Ovary (tissue), 7 donors: ENCODE measurements at regions not wholly inside any gene's neighbourhood (a gene's known extent, or its start where the extent isn't known, plus 50 kb on each side); places are given as distances from the start of the nearest gene placed in this dataset.

Experiments
- DNase-seq, 5 donors: peaks; one replicate each; pipeline ENCODE4 v3.0.0-alpha.2; 2019 to 2020
- H3K27ac ChIP-seq, 2 donors: fragments of 200-600 bp; one replicate each; pipeline versions ENCODE4 v1.5.1 to v1.8.0; 2019 to 2022
- H3K27me3 ChIP-seq: fragments of 200-600 bp; one replicate; pipeline ENCODE4 v1.8.0; 2022
- H3K36me3 ChIP-seq: fragments of 200-600 bp; sonication (generic); one replicate; pipeline ENCODE4 v1.5.1; 2019
- H3K4me1 ChIP-seq: one replicate; pipeline ENCODE4 v1.8.1; 2013; ENCODE audit warnings: mild to moderate bottlenecking, moderate library complexity; ENCODE audit not compliant: insufficient read depth
- H3K4me3 ChIP-seq: fragments of 200-600 bp; sonication (generic); one replicate; pipeline ENCODE4 v1.5.1; 2017
- H3K9me3 ChIP-seq, 2 donors: fragments of 200-600 bp in 1 of 2; sonication (generic) in 1 of 2; one replicate each; pipeline versions ENCODE4 v1.5.1 to v1.8.1; 2013 to 2019; ENCODE audit warnings: mild to moderate bottlenecking in 1 of 2, moderate library complexity in 1 of 2
- EP300 ChIP-seq: sonication (generic); formaldehyde crosslinking; IDR thresholded peaks from one replicate; pipeline ENCODE4 v1.6.1; 2017; ENCODE audit warnings: antibody characterized with exemption
- POLR2A ChIP-seq: fragments of 450-650 bp; IDR thresholded peaks from one replicate; pipeline ENCODE4 v1.6.1; 2017; ENCODE audit warnings: antibody characterized with exemption, mild to moderate bottlenecking, moderate library complexity
- WGBS, 3 donors: extraction: QIAGEN DNeasy Blood & Tissue Kit in 1 of 3; methylation state at CpG; one replicate each; pipeline versions ENCODE4 v1.1.5 to v1.1.7; 2013 to 2017; 5-methylcytosine and 5-hydroxymethylcytosine counted together
- intact Hi-C, 4 donors: fragments of 100-400 bp; cut with DNase I; formaldehyde crosslinking; loops; one replicate each; pipeline versions ENCODE4 v1.11.0 to v1.15.1; 2022 to 2023
- TF ChIP-seq, protein P1 (sequence below), 3 donors: fragments of 450-650 bp in 2 of 3; fragments of 200-600 bp in 1 of 3; IDR thresholded peaks; one replicate each; pipeline versions ENCODE4 v1.5.1 to v1.8.0; 2016 to 2022; ENCODE audit warnings: antibody characterized with exemption in 3 of 3, mild to moderate bottlenecking in 1 of 3
- donor health status: DM: no; HTN: no; CAD: no; lungs with moderate emphysema.
- donor health status: DM: no; HTN: no; CAD: no.
- donor health status: Bipolar disorder and iron deficiency.
- donor health status: DM: no; HTN: no; CAD: no.
- donor health status: DM: yes; HTN: yes; CAD: no.

DNA sequence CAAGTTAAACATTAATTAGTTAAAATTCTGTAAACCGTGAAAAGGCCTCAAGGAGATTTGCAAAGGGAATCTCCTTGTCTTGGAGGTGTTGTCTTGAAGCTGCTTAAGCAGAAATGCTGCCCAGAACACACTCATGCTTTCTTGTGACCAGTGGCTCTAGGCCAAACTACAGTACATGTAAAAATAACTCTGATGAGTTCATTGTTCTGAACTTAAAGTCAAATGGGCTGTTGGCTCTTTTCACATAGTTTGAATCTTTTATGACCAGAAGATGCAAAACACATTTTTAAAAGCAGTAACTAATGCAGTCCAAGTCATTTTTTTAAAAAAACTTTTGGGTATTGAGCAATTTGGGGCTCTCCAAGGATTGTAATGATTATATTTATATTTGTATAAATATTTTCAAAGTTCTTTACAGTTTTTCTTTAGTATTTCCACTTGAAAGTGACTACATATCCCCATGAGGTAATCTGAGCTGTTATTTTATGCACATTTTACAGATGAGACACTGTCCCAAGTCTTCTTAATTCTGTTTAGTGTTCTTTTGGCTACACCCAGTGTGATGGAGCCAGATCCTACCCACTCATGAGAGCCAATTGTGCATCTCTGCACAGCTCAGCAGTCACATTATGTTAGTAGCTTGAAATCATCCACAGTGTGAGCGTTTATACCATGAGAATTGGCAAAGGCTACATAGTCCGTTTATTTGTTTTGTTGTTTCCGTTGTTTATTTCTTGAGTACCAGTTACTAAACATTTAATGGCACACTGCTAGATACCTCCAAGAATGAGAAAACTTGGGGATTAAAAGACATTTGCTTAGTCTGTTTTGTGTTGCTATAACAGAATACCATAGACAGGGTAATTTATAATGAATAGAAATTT, 112.8 kb upstream of the ATXN3L start:
- peak overlapping the region in 1 of 2 donors; percentile 50 for H3K27ac ChIP-seq
- H3K4me3 ChIP-seq: no peak overlapping the region
- intact Hi-C loops: no loop called here
- TF ChIP-seq EP300: no peak
- TF ChIP-seq, protein P1, sequence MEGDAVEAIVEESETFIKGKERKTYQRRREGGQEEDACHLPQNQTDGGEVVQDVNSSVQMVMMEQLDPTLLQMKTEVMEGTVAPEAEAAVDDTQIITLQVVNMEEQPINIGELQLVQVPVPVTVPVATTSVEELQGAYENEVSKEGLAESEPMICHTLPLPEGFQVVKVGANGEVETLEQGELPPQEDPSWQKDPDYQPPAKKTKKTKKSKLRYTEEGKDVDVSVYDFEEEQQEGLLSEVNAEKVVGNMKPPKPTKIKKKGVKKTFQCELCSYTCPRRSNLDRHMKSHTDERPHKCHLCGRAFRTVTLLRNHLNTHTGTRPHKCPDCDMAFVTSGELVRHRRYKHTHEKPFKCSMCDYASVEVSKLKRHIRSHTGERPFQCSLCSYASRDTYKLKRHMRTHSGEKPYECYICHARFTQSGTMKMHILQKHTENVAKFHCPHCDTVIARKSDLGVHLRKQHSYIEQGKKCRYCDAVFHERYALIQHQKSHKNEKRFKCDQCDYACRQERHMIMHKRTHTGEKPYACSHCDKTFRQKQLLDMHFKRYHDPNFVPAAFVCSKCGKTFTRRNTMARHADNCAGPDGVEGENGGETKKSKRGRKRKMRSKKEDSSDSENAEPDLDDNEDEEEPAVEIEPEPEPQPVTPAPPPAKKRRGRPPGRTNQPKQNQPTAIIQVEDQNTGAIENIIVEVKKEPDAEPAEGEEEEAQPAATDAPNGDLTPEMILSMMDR (IDR thresholded peaks at IDR 0.05): no peak
- no peak for TF ChIP-seq POLR2A
- no peaks in the 10 kb centered on the region for H3K36me3 ChIP-seq
- no peaks in the 10 kb centered on the region for H3K27me3 ChIP-seq
- 56 to 60% (median 59%) methylated on average over 4 of the region's 4 CpGs for WGBS, 3 donors
- DNase-seq: peak in 3 of 5 donors; percentile 22 to 65 (median 46)
- peaks cover 3% of the 10 kb centered on the region for H3K4me1 ChIP-seq
- H3K9me3 ChIP-seq: no peaks in the 10 kb centered on the region

DNA sequence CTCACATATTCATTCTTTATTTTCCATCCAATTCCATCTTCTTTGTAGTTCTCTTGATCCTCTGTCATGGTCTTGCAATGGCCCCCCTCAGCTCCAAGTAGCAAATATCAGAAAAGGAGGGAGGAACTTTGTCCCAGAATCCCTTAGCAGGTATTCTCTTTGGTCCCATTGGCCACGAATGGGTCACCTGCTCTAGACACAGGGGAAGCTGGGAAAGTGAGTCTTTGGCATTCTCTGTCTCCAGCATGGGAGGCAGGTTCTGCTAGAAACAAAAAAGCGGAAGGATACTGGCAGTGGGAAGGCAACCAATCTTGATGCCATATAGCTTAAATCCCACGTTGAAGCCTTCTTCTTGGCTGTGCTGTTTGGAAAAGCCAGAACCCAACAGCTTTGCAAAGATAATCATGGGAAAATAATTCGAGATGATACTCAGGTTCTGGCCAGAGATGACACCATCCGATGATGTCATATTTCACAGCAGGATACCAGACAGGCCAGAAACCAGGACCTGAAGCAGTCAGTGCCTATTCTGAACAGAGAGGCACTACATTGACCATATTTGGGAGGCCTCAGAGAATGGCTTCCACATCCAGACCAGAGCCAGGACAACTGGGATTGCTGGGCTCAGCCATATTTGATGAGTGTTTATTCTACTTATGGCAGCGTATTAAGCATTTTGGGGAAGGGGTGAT, 110.4 kb upstream of the ATXN3L start:
- Histone ChIP-seq H3K9me3 (no peaks in the 10 kb centered on the region), H3K27me3 (no peaks in the 10 kb centered on the region), H3K36me3 (no peaks in the 10 kb centered on the region), H3K4me3 (no peak overlapping the region), H3K4me1 (peaks cover 3% of the 10 kb centered on the region), H3K27ac (no peak overlapping the region)
- intact Hi-C loops: no loop called here
- DNase-seq: no peak
- TF ChIP-seq, protein P1 (IDR thresholded peaks at IDR 0.05): no peak
- TF ChIP-seq POLR2A (no peak), EP300 (no peak)
- 74 to 81% (median 81%) methylated on average over 6 of the region's 6 CpGs for WGBS, 3 donors

GRCh38 chrX:13428053-13428786, 108.4 kb upstream of the ATXN3L start:
- Histone ChIP-seq H3K36me3 (no peaks in the 10 kb centered on the region), H3K9me3 (no peaks in the 10 kb centered on the region), H3K27me3 (no peaks in the 10 kb centered on the region), H3K4me1 (peaks cover 3% of the 10 kb centered on the region), H3K4me3 (no peak overlapping the region), H3K27ac (no peak overlapping the region)
- TF ChIP-seq POLR2A (no peak), EP300 (no peak)
- TF ChIP-seq, protein P1 (IDR thresholded peaks at IDR 0.05): no peak
- intact Hi-C loops: no loop called here
- DNase-seq: no peak
- WGBS, 3 donors: 35 to 48% (median 39%) methylated on average over 5 of the region's 5 CpGs

GRCh38 chrX:13427441-13428052, 107.7 kb upstream of the ATXN3L start:
- intact Hi-C loops: no loop called here
- Histone ChIP-seq H3K27ac (no peak overlapping the region), H3K27me3 (no peaks in the 10 kb centered on the region), H3K4me3 (no peak overlapping the region), H3K9me3 (no peaks in the 10 kb centered on the region), H3K36me3 (no peaks in the 10 kb centered on the region), H3K4me1 (peaks cover 2% of the 10 kb centered on the region)
- WGBS, 3 donors: 64 to 67% (median 65%) methylated on average over 5 of the region's 5 CpGs
- TF ChIP-seq, protein P1 (IDR thresholded peaks at IDR 0.05): no peak
- DNase-seq: no peak
